ENCODE measurements at regions not wholly inside any gene's neighbourhood (a gene's known extent, or its start where the extent isn't known, plus 50 kb on each side); places are given as distances from the start of the nearest gene placed in this dataset.

- Mint-ChIP-seq H3K4me1 (peaks cover 13 to 15% of the 10 kb centered on the region in 2 experiments), H3K36me3 (ENCODE audit: insufficient read depth in 1 of 3, low read depth in 3 of 3) (peaks cover 0 to 17% (median 3%) of the 10 kb centered on the region in 3 experiments; a peak in 3 of 7 replicates), H3K9me3 (peaks cover 5 to 15% of the 10 kb centered on the region in 2 experiments; a peak in 4 of 5 replicates), H3K27me3 (ENCODE audit: low read depth) (peaks cover 16% of the 10 kb centered on the region), H3K4me3 (no peak overlapping the region), H3K27ac (no peak overlapping the region)
- no peaks in the 10 kb centered on the region; the same call in 1 of the 2 replicates for H3K27me3 ChIP-seq (ENCODE audit: insufficient read depth, low read length)
- H3K56ac ChIP-seq (ENCODE audit: insufficient read length, low read depth, low read length) = no peak overlapping the region
- no peak overlapping the region for H4K91ac ChIP-seq (ENCODE audit: insufficient read length, low read depth, low read length)
- H3K4me1 ChIP-seq (ENCODE audit: insufficient read depth, low read length) = peaks cover 2% of the 10 kb centered on the region; the same call in 1 of the 2 replicates
- H4K20me1 ChIP-seq (ENCODE audit: control insufficient read depth, insufficient read depth, insufficient read length) = no peaks in the 10 kb centered on the region
- TF ChIP-seq CTCF (conservative IDR thresholded peaks at IDR 0.05) = no peak
- H3K4me2 ChIP-seq (ENCODE audit: insufficient read depth, insufficient read length, low read length) = no peak overlapping the region
- H2AK5ac ChIP-seq (ENCODE audit: insufficient read length, low read length) = no peak overlapping the region
- no peak overlapping the region for H3K18ac ChIP-seq (ENCODE audit: insufficient read length, low read depth, low read length)
- no peak overlapping the region for H2BK20ac ChIP-seq (ENCODE audit: low read depth, low read length, poor library complexity, severe bottlenecking)
- H3K4ac ChIP-seq (ENCODE audit: low read depth, low read length) = no peak overlapping the region
- no peaks in the 10 kb centered on the region for H3K79me2 ChIP-seq (ENCODE audit: insufficient read depth, low read length)
- no peak overlapping the region for H3K27ac ChIP-seq (ENCODE audit: insufficient read length, low read depth, low read length)
- no peak overlapping the region for H2BK120ac ChIP-seq (ENCODE audit: low read depth, low read length, poor library complexity, severe bottlenecking)
- H4K5ac ChIP-seq (ENCODE audit: insufficient read length, low read depth, low read length) = no peak overlapping the region
- no peak overlapping the region for H2AFZ ChIP-seq (ENCODE audit: low read length)
- H3K79me1 ChIP-seq (ENCODE audit: insufficient read depth, low read depth, low read length, poor library complexity, severe bottlenecking) = no peaks in the 10 kb centered on the region
- no peaks in the 10 kb centered on the region for H3K9me3 ChIP-seq (ENCODE audit: control insufficient read depth, low read depth, low read length)
- no peak overlapping the region for H3K9ac ChIP-seq (ENCODE audit: extremely low read depth, insufficient read length, low read length)
- H4K8ac ChIP-seq (replicated peaks; ENCODE audit: insufficient read length, low read depth, low read length) = no peak overlapping the region
- no peak overlapping the region for H3K23ac ChIP-seq (ENCODE audit: insufficient read length, low read depth, low read length)
- no peak overlapping the region for H3T11ph ChIP-seq (ENCODE audit: low read length)
- no peak overlapping the region for H2BK5ac ChIP-seq (ENCODE audit: insufficient read length, low read length)
- DNase-seq = no peak
- H2BK15ac ChIP-seq (ENCODE audit: low read depth, low read length) = no peak overlapping the region
- H2BK12ac ChIP-seq (ENCODE audit: insufficient read length, low read depth, low read length) = no peak overlapping the region
- H3K23me2 ChIP-seq (ENCODE audit: insufficient read length, low read depth, low read length, poor library complexity, severe bottlenecking) = peaks cover 7% of the 10 kb centered on the region
- no peak overlapping the region for H3K14ac ChIP-seq (ENCODE audit: insufficient read depth, low read length)
These were observed 159.5 kb downstream of the CD47 start for GRCh38 chr3:107931326-107931725.

Data from H9 (cell line).